Fibroblast of lung (primary cell): ENCODE measurements at regions not wholly inside any gene's neighbourhood (a gene's known extent, or its start where the extent isn't known, plus 50 kb on each side); places are given as distances from the start of the nearest gene placed in this dataset.

ENCODE experiments used
- DNase-seq, 2 donors: peaks; one replicate each; pipeline versions ENCODE4 v3.0.0 to v3.0.0-alpha.2; 2010; ENCODE audit warnings: low read depth in 2 of 2
- H2AFZ ChIP-seq: 2 replicates; pipeline ENCODE4 v1.5.1; 2012; ENCODE audit warnings: low read length, control low read depth, inconsistent platforms
- H3K27ac ChIP-seq: 2 replicates; pipeline ENCODE4 v1.5.1; 2011; ENCODE audit warnings: low read length, control low read depth; ENCODE audit not compliant: insufficient read depth
- H3K27me3 ChIP-seq: 2 replicates; pipeline ENCODE4 v1.5.1; 2011; ENCODE audit warnings: mild to moderate bottlenecking, low read length; ENCODE audit not compliant: control insufficient read depth, insufficient read depth
- H3K36me3 ChIP-seq: 2 replicates; pipeline ENCODE4 v1.5.1; 2011; ENCODE audit warnings: low read length; ENCODE audit not compliant: control insufficient read depth, insufficient read depth
- H3K4me1 ChIP-seq: 2 replicates; pipeline ENCODE4 v1.5.1; 2011; ENCODE audit warnings: low read length; ENCODE audit not compliant: control insufficient read depth, insufficient read depth; ENCODE audit errors: extremely low read depth
- H3K4me2 ChIP-seq: 2 replicates; pipeline ENCODE4 v1.5.1; 2011; ENCODE audit warnings: low read length, control low read depth; ENCODE audit not compliant: insufficient read depth; ENCODE audit errors: extremely low read depth
- H3K4me3 ChIP-seq, 4 experiments: fragments of 200-600 bp in 1 of 4; sonication (generic) in 1 of 4; replicated peaks in 1 of 4; 2 replicates each; pipeline ENCODE4 v1.5.1; 2011 to 2016; ENCODE audit warnings: low read length in 4 of 4, low read depth in 3 of 4, mild to moderate bottlenecking in 3 of 4, control low read depth in 2 of 4, inconsistent platforms in 1 of 4, mixed read lengths in 1 of 4; ENCODE audit not compliant: insufficient read depth in 1 of 4; ENCODE audit errors: control extremely low read depth in 1 of 4
- H3K79me2 ChIP-seq: 2 replicates; pipeline ENCODE4 v1.5.1; 2012; ENCODE audit warnings: mild to moderate bottlenecking, low read length, inconsistent platforms; ENCODE audit not compliant: control insufficient read depth, insufficient read depth
- H3K9ac ChIP-seq: 2 replicates; pipeline ENCODE4 v1.5.1; 2011; ENCODE audit warnings: mild to moderate bottlenecking, low read length, control low read depth; ENCODE audit not compliant: insufficient read depth
- H3K9me3 ChIP-seq: 2 replicates; pipeline ENCODE4 v1.5.1; 2012; ENCODE audit warnings: low read depth, low read length; ENCODE audit not compliant: control insufficient read depth, insufficient read depth
- H4K20me1 ChIP-seq: 2 replicates; pipeline ENCODE4 v1.5.1; 2011; ENCODE audit warnings: low read length; ENCODE audit not compliant: control insufficient read depth, insufficient read depth; ENCODE audit errors: extremely low read depth
- EZH2 ChIP-seq: IDR thresholded peaks from 2 replicates; pipeline ENCODE4 v1.5.1; 2012; ENCODE audit warnings: low read length, control low read depth, mild to moderate bottlenecking; ENCODE audit errors: missing control alignments
- TF ChIP-seq, protein P1 (sequence below), 2 donors: IDR thresholded peaks in 1 of 2; conservative IDR thresholded peaks in 1 of 2; 1 replicate in 1 of 2; 2 replicates in 1 of 2; pipeline ENCODE4 v1.5.1; 2011 to 2012; ENCODE audit warnings: low read length in 2 of 2, control low read depth in 1 of 2, inconsistent platforms in 1 of 2, low read depth in 1 of 2, mild to moderate bottlenecking in 1 of 2

GRCh38 chr15:47857014-47857775 lies 139.9 kb downstream of the SEMA6D start:
- Histone ChIP-seq H3K36me3 (no peaks in the 10 kb centered on the region), H3K9me3 (no peaks in the 10 kb centered on the region), H3K4me2 (no peak overlapping the region), H3K27me3 (no peaks in the 10 kb centered on the region), H3K79me2 (no peaks in the 10 kb centered on the region), H3K9ac (no peak overlapping the region), H2AFZ (no peak overlapping the region), H4K20me1 (no peaks in the 10 kb centered on the region), H3K4me1 (no peaks in the 10 kb centered on the region), H3K4me3 (no peak overlapping the region), H3K27ac (no peak overlapping the region)
- no peak for DNase-seq
- TF ChIP-seq, protein P1, sequence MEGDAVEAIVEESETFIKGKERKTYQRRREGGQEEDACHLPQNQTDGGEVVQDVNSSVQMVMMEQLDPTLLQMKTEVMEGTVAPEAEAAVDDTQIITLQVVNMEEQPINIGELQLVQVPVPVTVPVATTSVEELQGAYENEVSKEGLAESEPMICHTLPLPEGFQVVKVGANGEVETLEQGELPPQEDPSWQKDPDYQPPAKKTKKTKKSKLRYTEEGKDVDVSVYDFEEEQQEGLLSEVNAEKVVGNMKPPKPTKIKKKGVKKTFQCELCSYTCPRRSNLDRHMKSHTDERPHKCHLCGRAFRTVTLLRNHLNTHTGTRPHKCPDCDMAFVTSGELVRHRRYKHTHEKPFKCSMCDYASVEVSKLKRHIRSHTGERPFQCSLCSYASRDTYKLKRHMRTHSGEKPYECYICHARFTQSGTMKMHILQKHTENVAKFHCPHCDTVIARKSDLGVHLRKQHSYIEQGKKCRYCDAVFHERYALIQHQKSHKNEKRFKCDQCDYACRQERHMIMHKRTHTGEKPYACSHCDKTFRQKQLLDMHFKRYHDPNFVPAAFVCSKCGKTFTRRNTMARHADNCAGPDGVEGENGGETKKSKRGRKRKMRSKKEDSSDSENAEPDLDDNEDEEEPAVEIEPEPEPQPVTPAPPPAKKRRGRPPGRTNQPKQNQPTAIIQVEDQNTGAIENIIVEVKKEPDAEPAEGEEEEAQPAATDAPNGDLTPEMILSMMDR (conservative IDR thresholded peaks at IDR 0.05 in 1 of 2, IDR thresholded peaks at IDR 0.05 in 1 of 2; ENCODE audit: low read depth in 1 of 2, low read length in 2 of 2), result no peak
- no peak for TF ChIP-seq EZH2

DNA sequence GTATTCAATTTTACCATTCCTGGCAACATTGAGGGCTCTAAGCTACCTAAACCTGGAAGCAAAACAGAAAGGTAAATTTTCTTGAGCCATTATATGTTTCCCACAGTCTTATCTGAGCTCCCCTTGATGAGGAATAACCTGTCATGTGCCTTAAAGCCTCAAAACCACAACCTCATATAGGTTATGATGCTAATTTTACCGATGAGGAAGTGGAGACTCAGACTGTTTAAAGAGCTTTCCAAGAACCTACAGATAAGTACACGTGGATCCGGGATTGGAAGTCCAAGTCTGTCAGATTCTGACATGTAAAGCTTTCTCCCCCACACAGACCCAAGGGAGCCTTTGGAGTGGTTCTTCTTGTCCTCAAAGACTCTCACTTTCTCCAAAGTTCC lies 140.5 kb downstream of the SEMA6D start:
- H4K20me1 ChIP-seq, result no peaks in the 10 kb centered on the region
- DNase-seq, result no peak
- H3K4me1 ChIP-seq, result no peaks in the 10 kb centered on the region
- no peak overlapping the region for H2AFZ ChIP-seq
- no peaks in the 10 kb centered on the region for H3K79me2 ChIP-seq
- H3K27ac ChIP-seq, result no peak overlapping the region
- H3K9me3 ChIP-seq, result no peaks in the 10 kb centered on the region
- TF ChIP-seq EZH2, result no peak
- TF ChIP-seq, protein P1 (conservative IDR thresholded peaks at IDR 0.05 in 1 of 2, IDR thresholded peaks at IDR 0.05 in 1 of 2; ENCODE audit: low read depth in 1 of 2, low read length in 2 of 2), result no peak
- H3K36me3 ChIP-seq, result no peaks in the 10 kb centered on the region
- H3K4me2 ChIP-seq, result no peak overlapping the region
- H3K9ac ChIP-seq, result no peak overlapping the region
- H3K27me3 ChIP-seq, result no peaks in the 10 kb centered on the region
- no peak overlapping the region for H3K4me3 ChIP-seq

GRCh38 chr15:47861111-47861903 lies 144.0 kb downstream of the SEMA6D start:
- Histone ChIP-seq H4K20me1 (no peaks in the 10 kb centered on the region), H3K4me2 (no peak overlapping the region), H3K9ac (no peak overlapping the region), H3K4me1 (no peaks in the 10 kb centered on the region), H3K79me2 (no peaks in the 10 kb centered on the region), H3K27me3 (no peaks in the 10 kb centered on the region), H3K9me3 (no peaks in the 10 kb centered on the region), H3K27ac (no peak overlapping the region), H3K4me3 (no peak overlapping the region), H2AFZ (no peak overlapping the region), H3K36me3 (no peaks in the 10 kb centered on the region)
- TF ChIP-seq EZH2, result no peak
- TF ChIP-seq, protein P1 (conservative IDR thresholded peaks at IDR 0.05 in 1 of 2, IDR thresholded peaks at IDR 0.05 in 1 of 2; ENCODE audit: low read depth in 1 of 2, low read length in 2 of 2), result no peak
- no peak for DNase-seq
